GM19397 (cell line): ENCODE measurements at regions not wholly inside any gene's neighbourhood (a gene's known extent, or its start where the extent isn't known, plus 50 kb on each side); places are given as distances from the start of the nearest gene placed in this dataset.
A peak's percentile ranks its signal among the peaks of the same experiment; 100 is the strongest.
"Not testable (repeated sequence)": the region's sequence is repeated elsewhere in the genome, so short reads cannot be mapped to it uniquely, and the experiment has no call there.

Source experiments
- ATAC-seq: cut with Tn5 transposase; IDR thresholded peaks from one replicate; pipeline ENCODE4 v1.9.1; 2021; ENCODE audit warnings: mild to moderate bottlenecking, moderate library complexity; ENCODE audit not compliant: unreplicated experiment

DNA sequence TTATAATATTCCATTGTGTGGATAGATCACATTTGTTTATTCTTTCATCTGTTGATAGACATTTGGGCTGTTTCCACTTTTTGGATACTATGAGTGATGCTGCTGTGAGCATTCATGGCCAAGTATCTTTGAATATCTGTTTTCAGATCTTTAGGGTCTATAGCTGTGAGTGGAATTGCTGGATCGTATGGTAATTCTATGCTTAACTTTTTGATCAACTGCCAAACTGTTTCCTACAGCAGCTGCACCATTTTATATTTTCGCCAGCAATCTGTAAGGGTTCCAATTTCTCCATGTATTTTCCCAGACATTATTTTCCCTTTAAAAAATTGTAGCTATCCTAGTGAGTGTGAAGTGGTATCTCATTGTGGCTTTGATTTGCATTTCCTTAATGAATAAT is 238.1 kb downstream of the AACS start:
- no peak for ATAC-seq

DNA sequence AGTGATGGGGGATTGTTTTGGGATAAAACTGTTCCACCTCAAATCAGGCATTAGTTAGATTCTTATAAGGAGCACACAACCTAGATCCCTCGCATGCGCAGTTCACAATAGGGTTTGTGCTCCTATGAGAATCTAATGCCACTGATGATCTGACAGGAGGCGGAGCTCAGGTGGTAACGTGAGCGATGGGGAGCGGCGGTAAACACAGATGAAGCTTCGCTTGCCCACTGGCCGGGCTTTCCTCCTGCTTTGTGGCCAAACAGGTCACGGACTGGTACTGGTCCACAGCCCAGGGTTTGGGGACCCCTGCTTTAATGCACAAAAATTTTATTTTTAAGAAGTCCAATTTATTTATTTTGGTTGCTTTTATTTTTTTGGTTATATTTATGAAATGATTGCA is 238.8 kb downstream of the AACS start:
- ATAC-seq, result no peak

DNA sequence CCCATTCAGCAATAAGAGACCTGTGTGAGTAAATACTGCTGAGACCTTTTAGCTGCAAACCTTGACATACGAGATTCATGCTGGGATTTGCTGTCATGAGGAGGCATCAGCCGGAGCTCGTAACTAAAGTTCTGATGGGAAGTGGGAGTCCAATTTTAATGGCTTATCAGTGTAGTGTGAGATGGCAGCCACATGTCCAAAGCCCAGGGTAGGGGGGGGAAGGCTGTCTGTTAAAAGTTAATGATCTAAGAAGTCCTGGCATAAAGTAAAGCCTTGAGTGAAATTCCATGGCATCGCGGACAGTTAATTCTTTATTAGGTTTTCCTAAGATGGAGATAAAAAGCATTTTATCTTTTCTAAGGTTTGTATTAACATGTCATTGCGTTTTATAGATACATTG is 240.0 kb downstream of the AACS start:
- no peak for ATAC-seq

DNA sequence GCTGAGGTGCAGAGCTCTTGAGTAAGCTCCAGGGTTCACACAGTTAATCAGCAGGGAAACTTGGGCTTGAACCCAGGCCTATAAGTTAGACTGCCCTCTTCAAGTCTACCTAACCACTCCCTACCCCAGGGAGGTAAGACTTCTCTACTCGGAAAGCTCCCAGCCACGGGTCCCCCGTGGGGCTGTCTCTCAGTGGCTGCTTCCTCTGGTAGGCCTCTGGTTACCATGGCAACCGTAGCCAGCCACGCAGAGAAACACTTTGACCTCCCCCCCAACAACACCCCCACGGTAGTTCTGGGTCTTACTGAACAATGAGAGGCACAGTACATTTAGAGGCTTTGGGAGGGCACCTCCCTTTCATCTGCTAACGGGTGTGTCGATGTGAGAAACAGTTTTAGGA is 245.2 kb downstream of the AACS start:
- ATAC-seq, result no peak

DNA sequence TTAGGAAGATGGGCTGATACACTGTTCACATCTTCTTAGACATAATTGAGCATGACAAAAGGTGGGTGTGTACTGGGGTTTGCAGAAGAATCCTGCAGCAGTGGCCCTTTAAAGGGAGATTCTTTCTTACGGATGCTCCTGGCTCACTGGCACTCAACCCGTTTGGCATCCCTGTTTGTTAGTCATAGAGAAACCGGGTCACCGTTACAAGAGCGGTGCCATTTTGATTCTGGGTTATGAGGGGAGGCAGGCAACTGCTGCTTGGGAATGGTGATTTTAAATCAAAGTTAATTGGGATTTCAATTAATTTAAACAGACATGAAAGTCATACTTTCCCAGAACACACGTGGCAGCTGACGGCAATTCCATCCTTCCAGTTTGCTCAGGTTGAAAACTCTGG is 245.8 kb downstream of the AACS start:
- no peak for ATAC-seq

DNA sequence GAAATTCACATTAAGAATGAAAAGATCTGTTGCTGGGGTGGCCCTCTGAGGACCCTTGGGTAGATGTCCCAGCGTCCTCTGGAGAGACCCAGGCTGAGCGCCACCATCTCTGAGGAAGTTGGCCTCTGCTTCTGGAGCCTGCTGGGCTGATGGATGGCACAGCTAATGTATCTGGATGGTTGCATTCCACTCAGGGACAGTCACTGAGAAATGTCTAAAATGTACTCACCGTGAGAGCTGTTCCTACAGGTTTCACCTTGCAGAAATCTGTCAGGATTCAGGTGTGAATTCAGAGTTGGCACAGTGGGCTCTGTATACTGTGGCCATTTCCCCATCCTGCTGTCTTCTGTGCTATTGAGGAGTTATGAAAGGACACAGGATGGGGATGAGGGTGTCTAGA is 247.2 kb downstream of the AACS start:
- ATAC-seq, result no peak

DNA sequence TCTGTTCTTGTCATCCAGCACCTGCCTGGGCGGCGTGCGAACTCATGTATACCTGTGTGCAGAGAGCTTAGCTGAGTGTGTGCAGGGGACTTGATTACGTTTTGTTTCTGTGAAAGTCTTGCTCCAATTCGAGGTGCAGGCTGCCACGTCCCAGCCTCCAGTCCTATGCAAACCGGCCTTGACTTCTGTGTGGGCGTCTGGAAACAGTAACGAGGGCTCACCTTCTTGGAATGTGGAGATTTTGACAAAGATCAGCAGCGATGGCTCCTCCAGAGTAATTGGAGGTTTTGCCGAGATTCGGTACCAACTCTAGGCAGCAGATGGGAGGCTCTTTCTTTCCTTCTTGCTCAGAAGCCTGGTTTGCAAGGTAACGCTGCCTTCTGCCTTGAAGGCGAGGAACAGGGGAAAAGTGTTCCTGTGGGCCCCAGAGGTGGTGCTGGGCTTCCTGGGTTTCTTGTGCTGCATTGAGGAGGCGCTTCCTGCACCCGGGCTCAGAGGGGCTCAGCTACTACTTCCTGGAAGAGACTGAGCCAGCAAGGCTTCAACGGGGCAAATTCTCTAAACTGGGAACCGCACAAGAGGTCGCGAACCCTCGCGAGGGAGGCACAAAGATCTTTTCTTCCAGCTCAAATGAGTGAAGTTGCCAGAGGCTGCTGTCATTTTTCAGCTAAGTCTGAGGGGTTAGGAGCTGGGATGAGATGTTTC is 249.0 kb downstream of the AACS start:
- no peak for ATAC-seq

DNA sequence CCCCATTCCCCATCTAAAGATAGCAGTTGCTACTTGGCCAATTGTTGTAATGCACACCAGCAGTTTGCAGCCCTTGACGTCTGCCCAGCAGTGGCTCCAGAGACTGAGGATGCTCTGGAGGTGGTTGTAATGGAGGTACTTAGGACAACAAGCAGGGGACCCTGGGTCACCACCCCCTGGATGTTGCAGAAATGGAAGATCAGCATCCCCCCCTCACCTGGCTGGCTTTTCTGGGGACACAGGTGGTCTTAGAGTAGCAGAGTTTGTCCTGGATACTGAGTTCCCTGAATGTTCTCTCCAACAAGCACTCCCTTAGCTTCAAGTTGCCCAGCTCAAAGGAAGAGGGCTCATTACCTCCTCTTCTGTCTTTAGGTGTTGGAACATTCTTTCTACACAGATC is 250.5 kb downstream of the AACS start:
- no peak for ATAC-seq

DNA sequence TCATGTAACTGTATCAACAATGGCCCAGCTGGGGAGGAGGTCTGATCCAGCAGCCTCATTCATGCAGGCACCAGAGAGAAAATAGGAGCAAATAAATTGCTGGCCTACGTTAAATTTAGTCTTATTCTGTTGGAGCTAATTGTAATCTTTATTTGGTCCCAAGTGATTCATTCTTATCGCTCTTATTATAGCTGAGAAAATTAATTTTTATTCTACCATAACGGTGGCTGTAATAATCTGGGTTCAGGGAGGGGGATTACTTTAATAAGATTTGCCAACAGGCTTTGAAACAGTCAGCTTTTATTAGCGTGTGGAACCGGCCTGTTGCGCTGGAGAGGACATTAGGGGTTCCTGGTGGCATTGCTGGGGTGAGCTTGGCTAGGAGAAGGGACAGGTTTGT is 254.9 kb downstream of the AACS start:
- ATAC-seq, result no peak

DNA sequence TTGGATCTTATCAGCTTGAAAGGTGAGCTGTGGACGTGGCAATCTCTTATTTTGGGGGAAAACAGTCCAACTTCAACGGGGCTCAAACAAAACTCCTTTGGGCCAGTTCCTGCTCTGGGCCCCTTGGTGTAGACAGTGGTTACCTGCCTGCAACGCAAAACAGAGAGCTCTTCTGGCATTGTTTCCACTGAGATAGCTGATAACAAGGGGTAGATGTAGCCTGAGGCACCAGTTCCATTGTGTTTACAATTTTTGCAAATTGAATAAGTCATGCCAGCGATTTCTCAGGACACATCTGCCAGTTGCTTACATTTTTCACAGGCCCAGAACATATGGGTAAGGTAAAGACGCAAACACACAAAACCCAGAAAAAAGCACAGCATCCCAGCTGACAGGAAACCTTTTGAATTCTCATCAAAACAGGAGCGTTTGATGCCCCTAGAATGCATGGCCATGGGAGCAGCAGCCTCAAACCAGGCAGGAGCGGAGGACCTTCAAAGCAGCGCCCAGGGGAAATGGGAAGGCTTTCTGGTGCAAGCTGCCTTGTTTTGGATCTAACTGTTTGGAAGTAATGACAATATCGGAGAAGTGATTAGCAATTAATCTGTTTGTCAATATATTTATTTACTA is 259.7 kb downstream of the AACS start:
- no peak for ATAC-seq

DNA sequence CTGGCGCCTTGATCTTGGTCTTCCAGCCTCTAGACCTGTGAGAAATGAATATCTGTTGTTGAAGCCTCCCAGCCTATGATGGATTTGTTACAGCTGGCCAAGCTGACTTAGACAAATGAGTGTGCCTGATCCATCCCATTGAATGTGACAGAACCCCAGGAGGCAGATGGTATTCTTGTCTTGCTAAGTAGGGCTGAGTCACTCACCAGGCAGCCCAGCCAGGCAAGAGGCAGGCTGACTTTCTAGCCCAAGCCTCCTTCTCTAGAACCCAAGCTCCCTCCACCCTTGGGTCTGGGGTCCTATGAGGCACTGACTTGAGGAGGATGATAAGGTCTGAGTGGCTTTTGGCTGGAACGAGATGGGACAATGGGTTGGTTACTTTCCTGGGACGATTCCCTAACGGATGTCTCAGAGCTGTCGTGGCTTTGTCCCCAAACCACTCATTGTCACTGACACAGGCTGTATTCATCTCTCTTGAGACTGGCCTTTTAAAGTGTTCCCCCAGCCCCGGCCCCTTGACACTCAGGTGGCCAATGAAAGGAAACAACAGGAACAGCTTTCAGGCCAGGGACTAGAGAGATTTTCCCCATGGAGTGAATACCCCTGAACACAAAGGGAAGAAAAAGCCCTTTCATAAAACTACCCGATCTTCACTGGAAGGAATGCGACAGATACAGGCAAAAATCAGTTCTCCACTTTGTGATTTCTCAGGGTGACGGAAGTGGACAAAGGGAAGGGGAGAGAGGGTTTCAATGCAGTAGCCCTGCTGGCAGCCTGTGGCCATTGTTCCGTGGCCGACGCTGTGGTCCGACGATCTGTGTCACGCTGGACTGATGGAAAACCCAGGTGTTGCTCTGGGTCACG is 264.2 kb downstream of the AACS start:
- ATAC-seq, result no peak

DNA sequence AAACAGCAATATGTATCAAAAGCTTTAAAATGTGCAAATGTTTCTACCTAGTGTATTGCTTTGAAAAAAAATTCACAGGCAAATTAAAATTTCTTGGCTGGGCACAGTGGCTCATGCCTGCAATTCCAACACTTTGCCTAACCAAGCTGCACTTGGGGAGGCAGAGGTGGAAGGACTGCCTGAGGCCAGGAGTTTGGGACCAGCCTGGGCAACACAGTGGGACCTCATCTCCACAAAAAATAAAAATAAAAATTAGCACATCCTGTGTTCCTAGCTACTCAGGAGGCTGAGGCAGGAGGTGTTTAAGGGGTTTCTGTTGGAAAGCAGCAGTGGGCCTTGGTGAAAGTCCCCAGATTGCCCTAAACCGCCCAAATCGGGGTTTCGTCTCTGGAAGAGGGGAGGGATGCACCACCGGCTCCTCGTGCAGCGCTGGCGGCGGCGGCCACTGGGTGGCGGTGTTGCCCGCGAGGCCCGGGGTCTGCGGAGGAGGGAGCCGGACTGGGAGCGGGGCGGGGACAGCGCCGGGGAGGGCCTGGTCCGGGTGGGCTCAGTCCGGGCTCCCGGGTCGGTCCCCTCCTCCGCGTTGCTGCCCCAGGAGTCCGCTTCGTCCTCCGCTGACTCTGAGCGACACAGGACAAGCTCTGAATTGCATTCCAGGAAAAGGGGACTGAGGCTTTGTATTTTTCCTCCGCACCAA is 265.6 kb downstream of the AACS start:
- ATAC-seq, result peak; percentile 91

DNA sequence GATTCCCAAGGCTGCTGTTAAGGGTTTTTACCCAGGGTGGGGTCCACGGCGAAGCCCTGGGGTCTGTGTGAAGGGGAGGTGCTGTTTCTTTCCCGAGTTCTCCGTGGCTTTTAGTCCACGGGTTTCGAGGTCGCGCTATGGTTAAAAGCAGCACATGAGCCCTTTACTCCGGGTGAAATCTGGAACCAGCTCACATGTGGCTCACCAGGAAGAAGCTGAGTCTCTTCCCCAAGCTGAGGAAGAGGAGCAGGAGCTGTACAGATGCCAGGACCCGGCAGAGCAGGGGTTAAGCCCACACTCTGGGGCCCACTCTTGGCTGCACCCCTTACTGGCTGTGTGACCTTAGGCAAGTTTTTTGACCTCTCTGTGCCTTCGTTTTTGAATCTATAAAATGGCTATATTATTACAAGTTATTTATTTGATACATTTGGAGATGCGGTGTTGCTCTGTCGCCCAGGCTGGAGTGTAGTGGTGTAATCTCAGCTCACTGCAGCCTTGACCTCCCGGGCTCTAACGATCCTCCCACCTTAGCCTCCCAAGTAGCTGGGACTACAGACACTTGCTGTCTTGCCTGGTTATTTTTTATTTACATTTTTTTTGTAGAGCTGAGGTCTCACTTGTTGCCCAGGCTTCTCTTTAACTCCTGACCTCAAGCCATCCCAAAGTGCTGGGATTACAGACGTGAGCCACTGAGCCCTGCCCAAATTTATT is 266.3 kb downstream of the AACS start:
- peak; percentile 7 for ATAC-seq

DNA sequence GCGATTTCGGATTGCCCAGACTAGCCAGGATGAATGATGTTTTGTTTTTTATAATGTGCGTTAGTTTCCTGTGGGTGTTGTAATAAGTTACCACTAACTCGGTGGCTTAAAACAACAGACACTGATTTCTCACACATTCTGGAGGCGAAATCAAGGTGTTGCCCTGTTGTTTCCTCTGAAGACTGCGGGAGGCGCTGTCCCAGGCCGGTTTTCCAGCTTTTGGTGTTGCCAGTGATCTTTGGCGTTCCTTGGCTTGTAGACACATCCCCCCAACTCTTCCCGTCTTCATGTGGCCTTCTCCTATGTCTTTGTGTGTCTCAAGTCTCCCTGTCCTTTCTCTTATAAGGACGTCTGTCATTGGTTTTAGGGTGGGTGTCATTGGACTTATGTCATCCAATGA is 267.7 kb downstream of the AACS start:
- ATAC-seq, result no peak

DNA sequence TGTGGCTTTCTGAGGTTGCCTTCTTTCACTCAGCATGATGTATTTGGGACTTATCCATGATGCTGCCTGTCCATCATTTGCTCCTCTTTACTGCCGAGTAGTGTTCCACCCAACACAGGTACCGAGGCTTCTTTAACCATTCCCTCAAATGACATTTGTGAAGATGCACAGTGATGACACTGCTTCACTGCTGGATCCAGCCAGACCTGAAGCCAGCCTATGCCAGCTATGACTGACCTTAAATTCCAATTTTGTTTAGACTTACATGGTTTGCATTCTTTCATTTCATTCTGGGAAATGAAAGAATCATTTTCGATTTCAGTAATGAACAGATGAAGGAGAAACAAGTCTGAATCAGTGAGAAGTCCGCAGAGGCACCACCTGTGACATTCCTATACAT is 271.0 kb downstream of the AACS start:
- no peak for ATAC-seq

DNA sequence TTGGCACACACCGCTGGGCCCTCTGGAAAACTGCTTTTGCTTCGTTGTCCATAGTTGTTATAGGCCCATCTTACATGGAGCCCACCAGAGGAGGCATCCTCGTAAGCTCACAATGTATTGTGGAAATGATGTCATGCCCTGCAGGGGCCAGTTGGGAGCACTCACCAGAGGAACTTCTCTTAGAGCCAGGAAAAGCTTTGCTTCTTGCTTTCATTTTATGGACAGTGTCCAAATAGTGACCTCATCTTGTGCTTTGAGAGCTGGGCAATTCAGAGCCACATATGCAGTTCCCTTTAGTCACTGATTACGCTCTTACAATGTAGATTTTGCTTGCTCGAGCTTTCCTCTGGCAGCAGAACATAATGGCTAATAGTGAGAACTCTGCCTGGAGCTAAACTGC is 275.6 kb downstream of the AACS start:
- no peak for ATAC-seq

DNA sequence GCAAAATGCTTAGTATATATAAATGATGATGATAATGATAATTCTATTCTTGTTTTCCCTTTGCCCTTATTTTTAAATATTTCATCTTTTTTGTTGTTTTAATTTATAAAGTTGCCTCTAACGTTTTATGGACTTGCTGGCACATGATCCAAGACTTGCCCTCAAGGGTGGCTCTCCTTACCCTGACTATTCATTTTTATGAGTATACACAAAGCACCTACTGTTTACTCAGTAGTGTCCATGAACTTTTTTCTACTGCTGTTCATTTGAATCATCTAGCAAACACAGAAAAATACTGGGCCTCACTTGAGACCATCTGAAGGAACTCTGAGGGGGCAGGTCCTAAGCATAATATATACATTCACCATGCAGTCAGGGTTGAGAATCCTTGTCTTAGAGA is 276.2 kb downstream of the AACS start:
- ATAC-seq, result no peak

DNA sequence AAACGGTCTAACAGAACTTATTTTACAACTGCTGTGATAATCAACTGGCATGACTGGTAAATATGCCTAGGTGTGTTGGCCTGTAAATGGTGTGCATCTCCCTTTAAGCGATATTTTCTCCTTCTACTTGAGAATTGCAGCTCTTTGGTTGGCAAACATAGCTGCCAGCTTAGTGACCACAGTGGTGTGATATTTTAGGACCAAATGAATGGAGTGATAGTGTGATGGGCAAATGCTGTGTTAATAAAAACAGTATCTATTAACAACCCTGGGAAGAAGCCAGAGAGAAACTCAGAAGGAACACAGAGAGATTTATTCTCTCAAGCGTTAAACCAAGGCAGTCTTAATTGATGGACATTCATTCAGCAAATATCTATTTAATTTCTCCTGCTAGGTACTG is 278.4 kb downstream of the AACS start:
- ATAC-seq, result no peak

DNA sequence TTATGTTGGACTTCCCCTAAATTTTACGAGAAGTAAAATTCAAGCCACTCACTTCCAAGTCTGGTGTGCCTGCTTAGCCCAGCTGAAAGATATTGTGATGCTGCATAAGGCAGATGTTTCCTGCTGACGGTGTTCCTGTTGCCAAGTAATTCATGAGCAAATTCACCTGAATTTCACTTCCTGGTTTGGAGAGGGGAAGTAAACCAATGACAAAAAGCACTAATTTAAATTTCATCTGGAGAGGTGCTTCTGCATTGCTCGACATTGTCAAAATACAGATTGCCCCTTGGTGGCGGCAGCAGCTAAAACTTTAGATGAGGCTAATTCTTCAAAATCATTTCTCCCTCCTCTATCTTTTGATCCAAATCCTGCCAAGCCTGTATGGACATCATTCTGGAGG is 281.1 kb downstream of the AACS start:
- ATAC-seq, result no peak

DNA sequence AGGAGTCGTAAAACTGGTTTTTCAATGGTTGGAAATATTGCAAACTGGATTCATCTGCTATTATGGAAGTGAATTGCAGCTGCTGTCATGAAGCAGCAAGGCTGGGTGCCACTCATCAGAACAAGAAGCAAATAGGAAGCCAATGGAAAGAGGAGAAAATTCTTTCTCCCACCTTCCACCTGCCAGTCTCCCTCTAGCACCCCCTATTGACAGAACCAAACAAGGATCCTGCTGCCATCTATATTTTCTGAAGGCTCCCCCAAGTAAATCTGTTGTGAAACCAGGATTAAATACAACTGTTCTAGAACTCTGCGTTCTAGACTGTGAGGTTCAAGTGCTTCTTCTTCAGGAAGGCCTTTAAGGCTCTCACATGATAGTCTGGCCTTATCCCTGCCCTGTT is 286.6 kb downstream of the AACS start:
- no peak for ATAC-seq

DNA sequence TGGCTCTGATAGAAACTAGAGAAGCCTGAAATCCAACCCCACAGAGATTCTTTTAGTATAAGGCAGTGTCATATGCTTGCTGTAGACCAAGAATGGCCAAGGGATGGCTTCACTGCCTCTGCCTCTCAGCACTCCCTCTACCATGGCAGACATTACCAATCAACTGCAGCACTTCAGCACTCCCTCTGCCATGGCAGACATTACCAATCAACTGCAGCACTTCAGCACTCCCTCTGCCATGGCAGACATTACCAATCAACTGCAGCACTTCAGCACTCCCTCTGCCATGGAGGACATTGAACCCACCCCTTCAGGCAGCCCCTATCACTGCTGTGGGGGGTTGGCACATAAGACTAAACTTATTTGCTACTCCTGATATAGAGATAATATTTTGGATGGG is 287.8 kb downstream of the AACS start:
- ATAC-seq, result not testable (repeated sequence)
